ENCODE measurements at regions not wholly inside any gene's neighbourhood (a gene's known extent, or its start where the extent isn't known, plus 50 kb on each side); places are given as distances from the start of the nearest gene placed in this dataset.

DNA sequence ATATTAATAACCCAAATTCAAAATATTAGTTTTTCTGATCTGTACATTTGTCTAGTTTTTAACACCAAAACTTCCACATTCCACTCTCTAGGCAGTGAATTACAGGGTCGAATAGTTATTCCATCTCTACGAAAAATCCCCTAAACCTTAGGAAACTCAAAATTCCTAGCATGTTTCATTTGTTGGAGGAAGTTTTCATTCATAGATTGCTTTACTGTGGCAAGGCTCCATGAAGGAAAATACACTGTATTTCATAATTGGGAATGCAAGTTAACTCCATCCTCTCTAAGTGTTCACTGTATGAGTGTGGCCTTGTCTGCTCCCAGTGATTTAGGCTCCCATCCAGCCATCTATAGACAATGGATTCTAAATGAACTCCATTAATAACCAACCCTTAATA lies 296.1 kb downstream of the TENT5A start:
- no peak overlapping the region for H3K4me3 ChIP-seq (ENCODE audit: low read depth, low read length)
- DNase-seq (ENCODE audit: low read depth), result no peak
- no peak for TF ChIP-seq CTCF (IDR thresholded peaks at IDR 0.05; ENCODE audit: low read depth, low read length, missing control alignments)
- in situ Hi-C loops (cut with HindIII; ENCODE audit: low sequenced_read_pairs), result no loop called here

GRCh38 chr6:81455641-81456040 lies 296.8 kb downstream of the TENT5A start:
- DNase-seq (ENCODE audit: low read depth), result no peak
- no peak overlapping the region for H3K4me3 ChIP-seq (ENCODE audit: low read depth, low read length)
- in situ Hi-C loops (cut with HindIII; ENCODE audit: low sequenced_read_pairs), result no loop called here
- no peak for TF ChIP-seq CTCF (IDR thresholded peaks at IDR 0.05; ENCODE audit: low read depth, low read length, missing control alignments)

- H3K4me3 ChIP-seq (ENCODE audit: low read depth, low read length), result no peak overlapping the region
- peak; percentile 31 for DNase-seq (ENCODE audit: low read depth)
- TF ChIP-seq CTCF (IDR thresholded peaks at IDR 0.05; ENCODE audit: low read depth, low read length, missing control alignments), result no peak
- in situ Hi-C loops (cut with HindIII; ENCODE audit: low sequenced_read_pairs), result no loop called here
Measured at GRCh38 chr6:81451787-81452186, 300.7 kb downstream of the TENT5A start.

GRCh38 chr6:81450180-81450579 lies 302.3 kb downstream of the TENT5A start:
- no peak for TF ChIP-seq CTCF (IDR thresholded peaks at IDR 0.05; ENCODE audit: low read depth, low read length, missing control alignments)
- H3K4me3 ChIP-seq (ENCODE audit: low read depth, low read length), result no peak overlapping the region
- in situ Hi-C loops (cut with HindIII; ENCODE audit: low sequenced_read_pairs), result no loop called here
- DNase-seq (ENCODE audit: low read depth), result no peak

DNA sequence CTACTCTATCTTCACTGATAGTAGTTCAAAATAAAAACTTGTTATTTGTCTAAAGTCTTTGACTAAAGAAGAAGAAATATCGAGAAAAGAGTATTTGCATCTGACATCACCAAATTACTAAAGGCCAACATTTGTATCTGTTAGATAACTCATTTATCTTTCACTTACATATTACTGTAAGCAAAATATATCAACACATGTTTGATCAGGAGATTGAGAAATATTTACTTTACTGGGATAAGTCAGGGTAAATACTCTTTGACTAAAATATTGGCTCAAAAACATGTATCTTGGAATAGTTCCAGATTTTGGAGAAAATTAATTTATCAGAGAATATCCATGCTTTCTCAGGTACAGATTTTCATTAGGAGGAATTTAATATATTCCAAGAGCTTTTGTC lies 306.0 kb downstream of the TENT5A start:
- in situ Hi-C loops (cut with HindIII; ENCODE audit: low sequenced_read_pairs), result no loop called here
- no peak overlapping the region for H3K4me3 ChIP-seq (ENCODE audit: low read depth, low read length)
- no peak for DNase-seq (ENCODE audit: low read depth)
- TF ChIP-seq CTCF (IDR thresholded peaks at IDR 0.05; ENCODE audit: low read depth, low read length, missing control alignments), result no peak

- no peak for TF ChIP-seq CTCF (IDR thresholded peaks at IDR 0.05; ENCODE audit: low read depth, low read length, missing control alignments)
- in situ Hi-C loops (cut with HindIII; ENCODE audit: low sequenced_read_pairs), result no loop called here
- DNase-seq (ENCODE audit: low read depth), result no peak
- no peak overlapping the region for H3K4me3 ChIP-seq (ENCODE audit: low read depth, low read length)
Measured at GRCh38 chr6:81439417-81439816, 313.1 kb downstream of the TENT5A start.

DNA sequence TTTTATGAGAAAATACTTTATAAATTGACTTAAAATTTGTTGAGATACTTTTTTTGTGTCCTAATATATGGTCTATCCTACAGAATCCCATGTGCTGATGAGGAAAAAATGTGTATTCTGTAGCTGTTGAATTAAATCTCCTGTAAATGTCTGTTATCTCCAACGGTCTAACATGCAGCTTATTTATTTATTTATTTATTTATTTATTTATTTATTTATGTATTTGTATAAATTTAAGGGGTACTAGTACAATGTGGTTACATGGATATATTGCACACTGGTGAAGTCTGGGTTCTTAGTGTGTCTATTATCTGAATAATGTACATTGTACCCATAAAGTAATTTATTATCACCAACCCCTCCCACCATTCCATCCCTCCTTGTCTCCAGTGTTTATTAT lies 315.5 kb downstream of the TENT5A start:
- no peak overlapping the region for H3K4me3 ChIP-seq (ENCODE audit: low read depth, low read length)
- in situ Hi-C loops (cut with HindIII; ENCODE audit: low sequenced_read_pairs), result no loop called here
- DNase-seq (ENCODE audit: low read depth), result no peak
- TF ChIP-seq CTCF (IDR thresholded peaks at IDR 0.05; ENCODE audit: low read depth, low read length, missing control alignments), result no peak
